Stimulated activated naive CD8-positive, alpha-beta T cell treated with anti-CD3 and anti-CD28 coated beads, Interleukin-15, Interleukin-2, amounts not matched to agents 100 U/mL and 50 U/mL, for 24 hours (primary cell): ENCODE measurements at regions not wholly inside any gene's neighbourhood (a gene's known extent, or its start where the extent isn't known, plus 50 kb on each side); places are given as distances from the start of the nearest gene placed in this dataset.

Source experiments
- ATAC-seq: fragments of 150-1000 bp; cut with Tn5 transposase; one replicate; pipeline ENCODE4 v1.10.0; 2021
- DNase-seq: peaks from one replicate; pipeline ENCODE4 v3.0.0; 2021

GRCh38 chr15:96735632-96736240 is 405.2 kb downstream of the NR2F2 start:
- DNase-seq (no peak), ATAC-seq (no peak)

- no peak for DNase-seq
- no peak for ATAC-seq
Observed at GRCh38 chr15:96736384-96736783, 405.9 kb downstream of the NR2F2 start.

GRCh38 chr15:96737408-96737807 is 406.9 kb downstream of the NR2F2 start:
- ATAC-seq (no peak), DNase-seq (no peak)

GRCh38 chr15:96746665-96747064 is 416.2 kb downstream of the NR2F2 start:
- DNase-seq (no peak), ATAC-seq (no peak)

- no peak for ATAC-seq
- no peak for DNase-seq
Observed at GRCh38 chr15:96747291-96747690, 416.8 kb downstream of the NR2F2 start.

GRCh38 chr15:96750361-96750760 is 419.9 kb downstream of the NR2F2 start:
- no peak for DNase-seq
- no peak for ATAC-seq

- no peak for DNase-seq
- ATAC-seq = no peak
Observed at GRCh38 chr15:96756146-96756545, 425.6 kb downstream of the NR2F2 start.

- DNase-seq (no peak), ATAC-seq (no peak)
Observed at GRCh38 chr15:96756656-96757055, 426.2 kb downstream of the NR2F2 start.

GRCh38 chr15:96762566-96762965 is 432.1 kb downstream of the NR2F2 start:
- ATAC-seq (no peak), DNase-seq (no peak)

GRCh38 chr15:96764501-96764900 is 434.0 kb downstream of the NR2F2 start:
- DNase-seq = no peak
- no peak for ATAC-seq

- no peak for DNase-seq
- no peak for ATAC-seq
Observed at GRCh38 chr15:96764946-96765345, 434.4 kb downstream of the NR2F2 start.

- ATAC-seq (no peak), DNase-seq (no peak)
Observed at GRCh38 chr15:96766366-96766765, 435.9 kb downstream of the NR2F2 start.

- ATAC-seq = no peak
Observed at GRCh38 chr15:96767703-96768434, 437.4 kb downstream of the NR2F2 start.

GRCh38 chr15:96768435-96768789 is 437.9 kb downstream of the NR2F2 start:
- no peak for ATAC-seq
- DNase-seq = no peak

More at GRCh38 chr15:96767703-96768434, 437.4 kb downstream of the NR2F2 start:
- no peak for DNase-seq

GRCh38 chr15:96771035-96771434 is 440.5 kb downstream of the NR2F2 start:
- DNase-seq (no peak), ATAC-seq (no peak)

GRCh38 chr15:96774216-96774615 is 443.7 kb downstream of the NR2F2 start:
- no peak for ATAC-seq
- DNase-seq = no peak

- no peak for DNase-seq
- ATAC-seq = no peak
Observed at GRCh38 chr15:96783746-96784145, 453.2 kb downstream of the NR2F2 start.

- no peak for DNase-seq
- ATAC-seq = no peak
Observed at GRCh38 chr15:96790004-96790403, 459.5 kb downstream of the NR2F2 start.

- DNase-seq (no peak), ATAC-seq (no peak)
Observed at GRCh38 chr15:96792216-96792615, 461.7 kb downstream of the NR2F2 start.

- DNase-seq (no peak), ATAC-seq (no peak)
Observed at GRCh38 chr15:96796841-96797240, 466.3 kb downstream of the NR2F2 start.

- ATAC-seq = no peak
- no peak for DNase-seq
Observed at GRCh38 chr15:96801576-96802150, 471.2 kb downstream of the NR2F2 start.

GRCh38 chr15:96802611-96803255 is 472.2 kb downstream of the NR2F2 start:
- no peak for ATAC-seq

GRCh38 chr15:96804754-96805153 is 474.3 kb downstream of the NR2F2 start:
- no peak for ATAC-seq
- no peak for DNase-seq

More at GRCh38 chr15:96802611-96803255, 472.2 kb downstream of the NR2F2 start:
- DNase-seq = no peak
